ENCODE measurements at regions not wholly inside any gene's neighbourhood (a gene's known extent, or its start where the extent isn't known, plus 50 kb on each side); places are given as distances from the start of the nearest gene placed in this dataset.
"Not testable (repeated sequence)": the region's sequence is repeated elsewhere in the genome, so short reads cannot be mapped to it uniquely, and the experiment has no call there.

DNA sequence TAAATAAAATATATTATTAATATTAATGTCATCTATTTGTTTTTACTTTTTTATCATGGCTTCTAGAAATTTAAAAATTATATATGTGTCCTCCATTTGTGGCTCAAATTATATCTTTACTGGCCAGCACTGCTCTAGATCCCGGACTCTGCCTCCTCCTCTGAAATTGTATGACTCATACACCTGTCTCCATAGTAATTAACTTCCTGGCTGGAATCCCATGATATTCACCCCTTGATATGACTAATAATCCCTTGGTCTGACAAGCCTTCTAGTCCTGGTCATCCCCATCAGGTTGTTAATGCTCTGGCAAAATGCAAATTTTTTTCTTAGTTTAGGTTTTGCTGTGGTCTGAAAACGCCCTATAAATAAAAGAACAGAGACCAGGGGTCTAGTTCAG lies 116.2 kb downstream of the BMP4 start:
- Histone ChIP-seq H3K27me3 (ENCODE audit: control insufficient read depth, low read length) (no peaks in the 10 kb centered on the region), H3K79me2 (ENCODE audit: control insufficient read depth, low read length) (no peaks in the 10 kb centered on the region), H3K4me3 (ENCODE audit: low read length) (no peak overlapping the region), H4K20me1 (ENCODE audit: control insufficient read depth, insufficient read depth, low read depth, low read length) (no peaks in the 10 kb centered on the region), H3K9me2 (replicated peaks; ENCODE audit: control insufficient read depth, low read length) (no peaks in the 10 kb centered on the region), H3K4me2 (ENCODE audit: low read length) (no peak overlapping the region), H3K4me1 (ENCODE audit: control insufficient read depth, low read length) (no peaks in the 10 kb centered on the region), H3K9me3 (ENCODE audit: control insufficient read depth, insufficient read depth, low read length) (no peaks in the 10 kb centered on the region; the same call in 1 of the 2 replicates), H3F3A (ENCODE audit: control insufficient read depth, insufficient read depth) (no peaks in the 10 kb centered on the region), H3K36me3 (ENCODE audit: control insufficient read depth, low read length) (no peaks in the 10 kb centered on the region), H3K27ac (ENCODE audit: low read depth, low read length) (no peak overlapping the region)
- TF ChIP-seq EZH2phosphoT487 (IDR thresholded peaks at IDR 0.05; ENCODE audit: borderline replicate concordance, low read length), result no peak
- TF ChIP-seq, protein P1, sequence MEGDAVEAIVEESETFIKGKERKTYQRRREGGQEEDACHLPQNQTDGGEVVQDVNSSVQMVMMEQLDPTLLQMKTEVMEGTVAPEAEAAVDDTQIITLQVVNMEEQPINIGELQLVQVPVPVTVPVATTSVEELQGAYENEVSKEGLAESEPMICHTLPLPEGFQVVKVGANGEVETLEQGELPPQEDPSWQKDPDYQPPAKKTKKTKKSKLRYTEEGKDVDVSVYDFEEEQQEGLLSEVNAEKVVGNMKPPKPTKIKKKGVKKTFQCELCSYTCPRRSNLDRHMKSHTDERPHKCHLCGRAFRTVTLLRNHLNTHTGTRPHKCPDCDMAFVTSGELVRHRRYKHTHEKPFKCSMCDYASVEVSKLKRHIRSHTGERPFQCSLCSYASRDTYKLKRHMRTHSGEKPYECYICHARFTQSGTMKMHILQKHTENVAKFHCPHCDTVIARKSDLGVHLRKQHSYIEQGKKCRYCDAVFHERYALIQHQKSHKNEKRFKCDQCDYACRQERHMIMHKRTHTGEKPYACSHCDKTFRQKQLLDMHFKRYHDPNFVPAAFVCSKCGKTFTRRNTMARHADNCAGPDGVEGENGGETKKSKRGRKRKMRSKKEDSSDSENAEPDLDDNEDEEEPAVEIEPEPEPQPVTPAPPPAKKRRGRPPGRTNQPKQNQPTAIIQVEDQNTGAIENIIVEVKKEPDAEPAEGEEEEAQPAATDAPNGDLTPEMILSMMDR (IDR thresholded peaks at IDR 0.05; ENCODE audit: low read depth, low read length, poor library complexity, severe bottlenecking), result no peak

DNA sequence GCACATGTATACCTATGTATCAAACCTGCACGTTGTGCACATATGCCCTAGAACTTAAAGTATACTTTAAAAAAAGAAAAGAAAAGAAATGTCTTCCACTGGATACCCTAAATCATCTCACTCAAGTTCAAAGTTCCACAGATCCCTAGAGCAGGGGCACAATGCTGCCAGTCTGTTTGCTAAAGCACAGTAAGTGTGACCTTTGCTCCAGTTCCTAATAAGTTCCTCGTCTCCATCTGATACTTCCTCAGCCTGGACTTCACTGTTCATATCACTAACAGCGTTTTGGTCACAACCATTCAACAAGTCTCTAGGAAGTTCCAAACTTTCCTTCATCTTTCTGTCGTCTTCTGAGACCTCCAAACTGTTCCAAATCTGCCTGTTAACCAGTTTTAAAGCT lies 118.3 kb downstream of the BMP4 start:
- Histone ChIP-seq H3K27me3 (ENCODE audit: control insufficient read depth, low read length) (0 out of 2 replicates have a peak, but pooled peaks cover 4% of the 10 kb centered on the region), H3K4me1 (ENCODE audit: control insufficient read depth, low read length) (no peaks in the 10 kb centered on the region), H4K20me1 (ENCODE audit: control insufficient read depth, insufficient read depth, low read depth, low read length) (no peaks in the 10 kb centered on the region), H3K4me2 (ENCODE audit: low read length) (no peak overlapping the region), H3K27ac (ENCODE audit: low read depth, low read length) (no peak overlapping the region), H3K79me2 (ENCODE audit: control insufficient read depth, low read length) (no peaks in the 10 kb centered on the region), H3F3A (ENCODE audit: control insufficient read depth, insufficient read depth) (no peaks in the 10 kb centered on the region), H3K36me3 (ENCODE audit: control insufficient read depth, low read length) (no peaks in the 10 kb centered on the region), H3K4me3 (ENCODE audit: low read length) (no peak overlapping the region), H3K9me2 (replicated peaks; ENCODE audit: control insufficient read depth, low read length) (no peaks in the 10 kb centered on the region), H3K9me3 (ENCODE audit: control insufficient read depth, insufficient read depth, low read length) (no peaks in the 10 kb centered on the region; the same call in 1 of the 2 replicates)
- TF ChIP-seq EZH2phosphoT487 (IDR thresholded peaks at IDR 0.05; ENCODE audit: borderline replicate concordance, low read length), result no peak
- TF ChIP-seq, protein P1 (IDR thresholded peaks at IDR 0.05; ENCODE audit: low read depth, low read length, poor library complexity, severe bottlenecking), result no peak

DNA sequence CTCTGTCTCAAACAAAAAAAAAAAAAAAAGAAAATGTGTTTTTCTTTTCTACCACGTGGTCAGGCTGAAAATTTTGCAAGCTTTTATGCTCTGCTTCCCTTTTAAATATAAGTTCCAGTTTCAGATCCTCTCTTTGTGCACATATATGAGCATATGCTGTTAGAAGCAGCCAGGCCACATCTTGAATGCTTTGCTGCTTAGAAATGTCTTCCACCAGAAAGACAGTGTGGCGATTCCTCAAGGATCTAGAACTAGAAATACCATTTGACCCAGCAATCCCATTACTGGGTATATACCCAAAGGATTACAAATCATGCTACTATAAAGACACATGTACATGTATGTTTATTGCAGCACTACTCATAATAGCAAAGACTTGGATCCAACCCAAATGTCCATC lies 119.0 kb downstream of the BMP4 start:
- not testable (repeated sequence) for H3K27ac ChIP-seq (ENCODE audit: low read depth, low read length); H3K36me3 ChIP-seq (ENCODE audit: control insufficient read depth, low read length)

DNA sequence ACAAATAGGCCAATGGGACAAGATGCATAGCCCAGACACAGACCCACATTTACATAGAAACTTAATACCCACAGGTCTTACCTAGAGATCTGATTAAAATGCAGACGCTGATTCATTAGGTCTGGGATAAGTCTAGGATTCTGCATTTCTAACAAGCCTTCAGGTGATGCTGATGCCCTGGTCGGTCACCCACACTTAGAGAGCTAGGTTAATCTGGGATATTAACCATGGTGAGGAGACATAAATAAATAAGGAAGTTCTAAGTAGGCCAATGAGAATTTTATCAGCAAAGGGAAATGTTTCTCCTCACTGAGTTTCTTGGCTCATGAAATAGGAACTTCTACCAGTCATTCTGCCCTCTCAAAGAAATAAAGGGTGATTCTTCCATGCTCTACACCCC lies 120.1 kb downstream of the BMP4 start:
- H3K27me3 ChIP-seq (ENCODE audit: control insufficient read depth, low read length), result 0 out of 2 replicates have a peak, but pooled peaks cover 4% of the 10 kb centered on the region
- H4K20me1 ChIP-seq (ENCODE audit: control insufficient read depth, insufficient read depth, low read depth, low read length), result no peaks in the 10 kb centered on the region
- no peak overlapping the region for H3K4me3 ChIP-seq (ENCODE audit: low read length)
- no peaks in the 10 kb centered on the region for H3K36me3 ChIP-seq (ENCODE audit: control insufficient read depth, low read length)
- no peaks in the 10 kb centered on the region for H3K9me2 ChIP-seq (replicated peaks; ENCODE audit: control insufficient read depth, low read length)
- no peak overlapping the region for H3K27ac ChIP-seq (ENCODE audit: low read depth, low read length)
- no peaks in the 10 kb centered on the region for H3K4me1 ChIP-seq (ENCODE audit: control insufficient read depth, low read length)
- no peaks in the 10 kb centered on the region for H3F3A ChIP-seq (ENCODE audit: control insufficient read depth, insufficient read depth)
- TF ChIP-seq, protein P1 (IDR thresholded peaks at IDR 0.05; ENCODE audit: low read depth, low read length, poor library complexity, severe bottlenecking), result no peak
- TF ChIP-seq EZH2phosphoT487 (IDR thresholded peaks at IDR 0.05; ENCODE audit: borderline replicate concordance, low read length), result no peak
- no peaks in the 10 kb centered on the region; the same call in 1 of the 2 replicates for H3K9me3 ChIP-seq (ENCODE audit: control insufficient read depth, insufficient read depth, low read length)
- no peaks in the 10 kb centered on the region for H3K79me2 ChIP-seq (ENCODE audit: control insufficient read depth, low read length)
- no peak overlapping the region for H3K4me2 ChIP-seq (ENCODE audit: low read length)

More for the DNA sequence above, 119.0 kb downstream of the BMP4 start:
- not testable (repeated sequence) for H3K9me2 ChIP-seq (replicated peaks; ENCODE audit: control insufficient read depth, low read length); H3K79me2 ChIP-seq (ENCODE audit: control insufficient read depth, low read length); H3K4me2 ChIP-seq (ENCODE audit: low read length); H4K20me1 ChIP-seq (ENCODE audit: control insufficient read depth, insufficient read depth, low read depth, low read length); H3K4me1 ChIP-seq (ENCODE audit: control insufficient read depth, low read length); H3K4me3 ChIP-seq (ENCODE audit: low read length); H3F3A ChIP-seq (ENCODE audit: control insufficient read depth, insufficient read depth); H3K27me3 ChIP-seq (ENCODE audit: control insufficient read depth, low read length); H3K9me3 ChIP-seq (ENCODE audit: control insufficient read depth, insufficient read depth, low read length)

All from DOHH2 (cell line).